Trophoblast cell (in vitro differentiated cells and primary cell): ENCODE measurements at regions not wholly inside any gene's neighbourhood (a gene's known extent, or its start where the extent isn't known, plus 50 kb on each side); places are given as distances from the start of the nearest gene placed in this dataset.

ENCODE experiments used
- DNase-seq, 2 donors: peaks; one replicate each; pipeline ENCODE4 v3.0.0-alpha.2; 2016
- H2AFZ ChIP-seq: 2 replicates; pipeline ENCODE4 v1.6.1; 2013; ENCODE audit warnings: low read length, moderate library complexity, mild to moderate bottlenecking; ENCODE audit not compliant: insufficient read depth, poor library complexity
- H2AK5ac ChIP-seq: 2 replicates; pipeline ENCODE4 v1.6.1; 2013; ENCODE audit warnings: mild to moderate bottlenecking, low read length
- H2BK120ac ChIP-seq: 2 replicates; pipeline ENCODE4 v1.6.1; 2013; ENCODE audit warnings: low read length, mild to moderate bottlenecking, moderate library complexity; ENCODE audit not compliant: insufficient read depth, poor library complexity
- H2BK12ac ChIP-seq: 2 replicates; pipeline ENCODE4 v1.6.1; 2013; ENCODE audit warnings: mild to moderate bottlenecking, low read length, moderate library complexity
- H2BK5ac ChIP-seq: 2 replicates; pipeline ENCODE4 v1.6.1; 2013; ENCODE audit warnings: low read length, low read depth, moderate library complexity, mild to moderate bottlenecking; ENCODE audit not compliant: poor library complexity
- H3K14ac ChIP-seq: 2 replicates; pipeline ENCODE4 v1.6.1; 2013; ENCODE audit warnings: mild to moderate bottlenecking, low read length
- H3K18ac ChIP-seq: 2 replicates; pipeline ENCODE4 v1.6.1; 2013; ENCODE audit warnings: mild to moderate bottlenecking, low read length
- H3K23ac ChIP-seq: 2 replicates; pipeline ENCODE4 v1.6.1; 2013; ENCODE audit warnings: low read length
- H3K27ac ChIP-seq: 2 replicates; pipeline ENCODE4 v1.5.1; 2013; ENCODE audit warnings: low read depth, mild to moderate bottlenecking, inconsistent platforms, low read length, moderate library complexity
- H3K27me3 ChIP-seq: 2 replicates; pipeline ENCODE4 v1.6.1; 2013; ENCODE audit warnings: inconsistent platforms, mild to moderate bottlenecking, low read length, moderate library complexity; ENCODE audit not compliant: insufficient read depth
- H3K36me3 ChIP-seq, 2 experiments: 1 replicate in 1 of 2; 2 replicates in 1 of 2; pipeline ENCODE4 v1.6.1; 2013; ENCODE audit warnings: low read length in 2 of 2, mild to moderate bottlenecking in 2 of 2, moderate library complexity in 1 of 2; ENCODE audit not compliant: insufficient read depth in 2 of 2, control insufficient read depth in 1 of 2
- H3K4ac ChIP-seq: 2 replicates; pipeline ENCODE4 v1.6.1; 2013; ENCODE audit warnings: low read depth, mild to moderate bottlenecking, low read length, moderate library complexity
- H3K4me1 ChIP-seq, 2 experiments: 1 replicate in 1 of 2; 2 replicates in 1 of 2; pipeline ENCODE4 v1.6.1; 2013; ENCODE audit warnings: low read length in 2 of 2, mild to moderate bottlenecking in 2 of 2, moderate library complexity in 1 of 2; ENCODE audit not compliant: insufficient read depth in 2 of 2, control insufficient read depth in 1 of 2
- H3K4me2 ChIP-seq: 2 replicates; pipeline ENCODE4 v1.6.1; 2013; ENCODE audit warnings: inconsistent platforms, mild to moderate bottlenecking, low read length, moderate library complexity
- H3K4me3 ChIP-seq: 2 replicates; pipeline ENCODE4 v1.5.1; 2013; ENCODE audit warnings: mild to moderate bottlenecking, low read depth, low read length, inconsistent platforms
- H3K79me1 ChIP-seq: one replicate; pipeline ENCODE4 v1.6.1; 2013; ENCODE audit warnings: low read length
- H3K79me2 ChIP-seq: 2 replicates; pipeline ENCODE4 v1.6.1; 2013; ENCODE audit warnings: low read length, mild to moderate bottlenecking; ENCODE audit not compliant: control insufficient read depth, insufficient read depth, poor library complexity
- H3K9ac ChIP-seq: 2 replicates; pipeline ENCODE4 v1.6.1; 2013; ENCODE audit warnings: mild to moderate bottlenecking, low read length
- H3K9me3 ChIP-seq: 2 replicates; pipeline ENCODE4 v1.6.1; 2013; ENCODE audit warnings: low read depth, mild to moderate bottlenecking, control low read depth, inconsistent platforms, low read length; ENCODE audit not compliant: insufficient read depth
- H4K12ac ChIP-seq: 2 replicates; pipeline ENCODE4 v1.6.1; 2013; ENCODE audit warnings: low read depth, mild to moderate bottlenecking, low read length, moderate library complexity
- H4K8ac ChIP-seq: 2 replicates; pipeline ENCODE4 v1.6.1; 2013; ENCODE audit warnings: low read depth, mild to moderate bottlenecking, low read length, moderate library complexity
- H4K91ac ChIP-seq: one replicate; pipeline ENCODE4 v1.6.1; 2013; ENCODE audit warnings: low read depth, mild to moderate bottlenecking, low read length, moderate library complexity
- WGBS: extraction: QIAGEN DNeasy Blood & Tissue Kit; methylation state at CpG from one replicate; pipeline ENCODE4 v1.1.7; 2013; ENCODE audit warnings: missing lambda C conversion rate; ENCODE audit not compliant: insufficient read length, insufficient coverage; ENCODE audit errors: extremely low coverage; 5-methylcytosine and 5-hydroxymethylcytosine counted together

DNA sequence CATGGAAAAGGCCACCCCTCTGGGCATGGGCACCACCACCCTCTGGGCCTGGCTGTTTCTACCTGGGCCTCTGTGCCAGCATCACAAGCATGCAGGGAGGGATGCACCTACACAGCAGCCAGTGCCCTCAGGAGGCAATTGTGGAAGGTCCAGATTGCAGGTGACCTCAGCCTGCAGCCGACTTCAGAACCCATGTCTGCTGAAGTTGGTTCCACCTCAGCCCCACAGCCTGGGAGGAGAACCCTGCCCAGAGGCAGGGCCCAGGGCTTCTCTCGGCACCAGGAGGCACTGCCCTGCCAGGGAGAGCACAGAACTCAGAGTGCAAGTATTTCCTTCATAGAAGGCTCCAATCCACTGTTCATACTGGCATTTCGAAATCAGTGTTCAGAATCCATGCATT is 149.8 kb downstream of the TTLL2 start:
- Histone ChIP-seq H4K8ac (no peak overlapping the region), H3K79me2 (no peaks in the 10 kb centered on the region), H3K4me3 (no peak overlapping the region), H4K91ac (no peak overlapping the region), H3K4me1 (peaks cover 6 to 15% of the 10 kb centered on the region in 2 experiments), H2AFZ (no peak overlapping the region), H3K79me1 (no peaks in the 10 kb centered on the region), H3K36me3 (no peaks in the 10 kb centered on the region), H3K23ac (no peak overlapping the region), H2BK5ac (no peak overlapping the region), H3K27me3 (no peaks in the 10 kb centered on the region), H2AK5ac (no peak overlapping the region), H3K4me2 (no peak overlapping the region), H3K4ac (no peak overlapping the region), H3K18ac (no peak overlapping the region), H3K27ac (no peak overlapping the region), H3K9ac (no peak overlapping the region), H3K9me3 (no peaks in the 10 kb centered on the region), H2BK120ac (no peak overlapping the region), H3K14ac (no peak overlapping the region), H4K12ac (no peak overlapping the region), H2BK12ac (no peak overlapping the region)
- DNase-seq, result peak; percentile 11 to 48
- WGBS, result no CpG with 5 or more reads among the region's 3 CpGs

- H2AFZ ChIP-seq, result no peak overlapping the region
- peaks cover 12 to 21% of the 10 kb centered on the region in 2 experiments for H3K4me1 ChIP-seq
- H3K36me3 ChIP-seq, result no peaks in the 10 kb centered on the region
- no peak overlapping the region for H3K9ac ChIP-seq
- no peaks in the 10 kb centered on the region for H3K79me2 ChIP-seq
- no peak overlapping the region for H2BK5ac ChIP-seq
- H2BK12ac ChIP-seq, result no peak overlapping the region
- no peak overlapping the region for H3K18ac ChIP-seq
- H3K4me3 ChIP-seq, result no peak overlapping the region
- H2BK120ac ChIP-seq, result no peak overlapping the region
- H4K12ac ChIP-seq, result no peak overlapping the region
- no peak overlapping the region for H3K23ac ChIP-seq
- no CpG with 5 or more reads among the region's 9 CpGs for WGBS
- H3K4ac ChIP-seq, result no peak overlapping the region
- H3K9me3 ChIP-seq, result no peaks in the 10 kb centered on the region
- no peak overlapping the region for H3K27ac ChIP-seq
- no peak overlapping the region for H4K8ac ChIP-seq
- no peak for DNase-seq
- H4K91ac ChIP-seq, result no peak overlapping the region
- H2AK5ac ChIP-seq, result no peak overlapping the region
- no peak overlapping the region for H3K4me2 ChIP-seq
- no peaks in the 10 kb centered on the region for H3K27me3 ChIP-seq
- no peaks in the 10 kb centered on the region for H3K79me1 ChIP-seq
- no peak overlapping the region for H3K14ac ChIP-seq
These were observed 151.1 kb downstream of the TTLL2 start for GRCh38 chr6:167475947-167476346.

DNA sequence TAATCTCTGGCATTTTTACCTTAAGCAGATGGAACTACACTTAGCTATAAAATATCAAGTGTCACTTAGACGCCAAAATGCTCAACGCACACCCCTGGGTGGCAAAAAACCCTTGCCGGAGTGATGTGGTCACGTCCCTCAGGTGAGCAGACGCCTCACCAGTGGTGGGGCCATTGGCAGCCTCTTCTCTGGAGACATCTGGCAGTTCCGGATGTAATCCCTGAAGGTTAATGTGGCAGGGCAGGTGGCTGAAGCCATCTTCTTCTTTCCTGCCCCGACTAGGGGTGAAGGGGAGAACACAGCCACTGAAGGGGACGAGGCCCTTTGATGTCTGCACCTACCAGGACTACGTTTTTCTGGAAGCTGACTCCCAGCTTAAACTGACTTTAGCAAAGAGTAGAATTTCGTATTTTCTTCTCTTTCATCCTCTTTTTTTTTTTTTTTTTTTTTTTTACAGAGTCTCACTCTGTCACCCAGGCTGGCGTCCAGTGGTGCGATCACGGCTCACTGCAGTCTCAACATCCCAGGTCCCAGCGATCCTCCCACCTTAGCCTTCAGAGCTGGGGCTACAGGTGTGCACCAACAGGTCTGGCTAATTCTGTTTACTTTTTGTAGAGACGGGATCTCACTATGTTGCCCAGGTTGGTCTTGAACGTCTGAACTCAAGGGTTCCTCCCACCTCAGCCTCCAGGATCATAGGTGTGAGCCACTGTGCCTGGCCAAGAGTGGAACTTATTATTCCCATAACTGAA is 152.1 kb downstream of the TTLL2 start:
- DNase-seq, result no peak
- Histone ChIP-seq H4K8ac (no peak overlapping the region), H2AFZ (no peak overlapping the region), H3K79me2 (no peaks in the 10 kb centered on the region), H2BK12ac (no peak overlapping the region), H3K18ac (no peak overlapping the region), H3K36me3 (no peaks in the 10 kb centered on the region), H3K23ac (no peak overlapping the region), H4K12ac (no peak overlapping the region), H4K91ac (no peak overlapping the region), H3K4me1 (peaks cover 18 to 28% of the 10 kb centered on the region in 2 experiments), H3K9me3 (no peaks in the 10 kb centered on the region), H3K4ac (no peak overlapping the region), H3K4me3 (no peak overlapping the region), H3K9ac (no peak overlapping the region), H3K27me3 (no peaks in the 10 kb centered on the region), H3K14ac (no peak overlapping the region), H3K27ac (no peak overlapping the region), H3K4me2 (no peak overlapping the region), H3K79me1 (no peaks in the 10 kb centered on the region), H2BK120ac (no peak overlapping the region), H2BK5ac (no peak overlapping the region), H2AK5ac (no peak overlapping the region)
- no CpG with 5 or more reads among the region's 16 CpGs for WGBS

DNA sequence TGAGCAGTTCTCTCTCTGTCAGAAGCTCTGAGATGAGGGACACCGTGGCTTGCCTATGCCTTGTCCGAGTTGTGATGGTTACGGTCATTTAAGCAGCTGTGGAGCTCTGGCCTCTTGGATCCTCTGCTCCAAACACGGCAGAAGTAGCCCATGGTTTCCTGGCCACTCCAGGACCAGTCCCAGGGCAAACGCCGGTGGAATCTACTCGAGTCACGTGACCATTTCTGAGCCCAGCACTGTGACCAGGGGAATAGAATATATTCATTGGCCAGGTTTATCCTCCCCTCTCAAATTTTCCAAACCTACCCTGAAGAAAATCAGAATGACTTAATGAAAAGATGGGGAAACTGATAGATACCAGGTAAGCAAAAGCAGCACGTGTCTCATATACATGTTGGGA is 152.8 kb downstream of the TTLL2 start:
- WGBS, result no CpG with 5 or more reads among the region's 9 CpGs
- H3K36me3 ChIP-seq, result no peaks in the 10 kb centered on the region
- no peak overlapping the region for H3K18ac ChIP-seq
- H3K4me3 ChIP-seq, result no peak overlapping the region
- H4K91ac ChIP-seq, result no peak overlapping the region
- no peak overlapping the region for H2BK5ac ChIP-seq
- no peak overlapping the region for H2BK12ac ChIP-seq
- no peak overlapping the region for H2AK5ac ChIP-seq
- H3K4me1 ChIP-seq, result peaks cover 18 to 30% of the 10 kb centered on the region in 2 experiments
- no peak overlapping the region for H3K23ac ChIP-seq
- H2AFZ ChIP-seq, result no peak overlapping the region
- H4K8ac ChIP-seq, result no peak overlapping the region
- no peaks in the 10 kb centered on the region for H3K79me1 ChIP-seq
- H2BK120ac ChIP-seq, result no peak overlapping the region
- no peaks in the 10 kb centered on the region for H3K9me3 ChIP-seq
- no peak for DNase-seq
- H3K27me3 ChIP-seq, result no peaks in the 10 kb centered on the region
- no peak overlapping the region for H3K4me2 ChIP-seq
- no peak overlapping the region for H4K12ac ChIP-seq
- H3K14ac ChIP-seq, result no peak overlapping the region
- no peaks in the 10 kb centered on the region for H3K79me2 ChIP-seq
- no peak overlapping the region for H3K4ac ChIP-seq
- no peak overlapping the region for H3K27ac ChIP-seq
- no peak overlapping the region for H3K9ac ChIP-seq
